ENCODE measurements at regions not wholly inside any gene's neighbourhood (a gene's known extent, or its start where the extent isn't known, plus 50 kb on each side); places are given as distances from the start of the nearest gene placed in this dataset.
"Not testable (repeated sequence)": the region's sequence is repeated elsewhere in the genome, so short reads cannot be mapped to it uniquely, and the experiment has no call there.

DNA sequence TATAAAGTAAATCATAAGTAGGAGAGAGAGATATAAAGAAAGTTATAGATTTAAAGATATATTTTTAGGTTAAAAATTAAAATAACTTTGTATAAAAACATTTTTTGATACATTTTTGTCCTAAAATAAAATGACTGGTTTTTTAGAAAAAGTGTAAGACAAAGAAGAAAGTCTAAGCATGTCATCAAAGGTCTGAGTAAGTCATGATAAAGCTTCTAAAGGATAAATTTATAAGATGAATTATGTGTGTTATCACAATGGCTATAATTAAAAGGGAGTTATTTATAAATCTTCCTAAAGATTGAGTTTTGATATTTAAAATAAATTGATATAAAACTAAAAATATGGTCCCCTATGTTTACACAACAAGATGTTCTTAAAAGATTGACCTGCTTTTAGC is 370.9 kb downstream of the PTPRU start:
- Mint-ChIP-seq H3K9me3 (peaks cover 25% of the 10 kb centered on the region), H3K36me3 (ENCODE audit: low read depth) (peaks cover 10% of the 10 kb centered on the region), H3K4me3 (no peak overlapping the region), H3K27ac (no peak overlapping the region), H3K4me1 (ENCODE audit: low read depth) (no peaks in the 10 kb centered on the region), H3K27me3 (ENCODE audit: insufficient read depth) (no peaks in the 10 kb centered on the region; the same call in 1 of the 2 replicates)
- DNase-seq, result no peak
- no peak for TF ChIP-seq CTCF (IDR thresholded peaks at IDR 0.05)

DNA sequence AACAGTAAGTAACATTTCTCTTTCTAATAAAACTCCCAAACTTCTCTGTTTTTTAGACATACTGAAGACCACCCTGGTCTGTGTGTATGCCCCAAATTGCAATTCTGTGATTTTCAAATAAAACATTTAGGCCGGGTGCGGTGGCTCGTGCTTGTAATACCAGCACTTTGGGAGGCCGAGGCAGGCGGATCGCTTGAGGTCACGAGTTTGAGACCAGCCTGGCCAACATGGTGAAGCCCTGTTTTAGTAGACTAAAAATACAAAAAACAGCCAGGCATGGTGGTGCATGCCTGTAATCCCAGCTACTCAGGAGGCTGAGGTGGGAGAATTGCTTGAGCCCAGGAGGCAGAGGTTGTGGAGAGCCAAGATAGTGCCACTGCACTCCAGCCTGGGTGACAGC is 368.5 kb downstream of the PTPRU start:
- H3K4me3 Mint-ChIP-seq, result not testable (repeated sequence)
- H3K36me3 Mint-ChIP-seq (ENCODE audit: low read depth), result peaks cover 10% of the 10 kb centered on the region
- H3K9me3 Mint-ChIP-seq, result peaks cover 27% of the 10 kb centered on the region

GRCh38 chr1:29603622-29604021 is 367.3 kb downstream of the PTPRU start:
- DNase-seq, result no peak
- no peak overlapping the region for H3K27ac Mint-ChIP-seq
- TF ChIP-seq CTCF (IDR thresholded peaks at IDR 0.05), result no peak
- H3K36me3 Mint-ChIP-seq (ENCODE audit: low read depth), result peaks cover 10% of the 10 kb centered on the region
- peaks cover 1% of the 10 kb centered on the region for H3K27me3 Mint-ChIP-seq (ENCODE audit: insufficient read depth)
- H3K4me3 Mint-ChIP-seq, result no peak overlapping the region
- H3K9me3 Mint-ChIP-seq, result peaks cover 36% of the 10 kb centered on the region
- no peaks in the 10 kb centered on the region for H3K4me1 Mint-ChIP-seq (ENCODE audit: low read depth)

More for the DNA sequence above, 368.5 kb downstream of the PTPRU start:
- H3K4me1 Mint-ChIP-seq (ENCODE audit: low read depth); DNase-seq; H3K27me3 Mint-ChIP-seq (ENCODE audit: insufficient read depth); H3K27ac Mint-ChIP-seq: not testable (repeated sequence)

DNA sequence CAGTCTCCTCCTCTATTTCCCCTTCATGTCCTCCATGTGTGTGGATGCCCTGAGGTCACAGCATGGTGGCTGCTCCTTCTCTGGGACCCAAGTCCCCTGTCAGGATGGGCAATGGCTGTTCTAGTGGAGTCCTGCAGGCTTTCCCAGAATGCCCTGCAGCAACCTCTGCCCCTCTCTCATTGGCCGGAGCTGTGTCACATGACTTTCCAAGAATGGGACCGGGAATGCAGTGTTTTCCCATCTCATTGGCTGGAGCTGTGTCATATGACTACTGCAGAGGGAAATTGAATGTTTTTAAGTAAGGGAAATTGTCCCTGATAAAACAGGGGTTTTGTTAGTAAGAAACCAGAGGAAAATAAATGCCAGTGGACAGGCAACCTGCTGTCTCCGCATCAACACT is 365.9 kb downstream of the PTPRU start:
- no peaks in the 10 kb centered on the region for H3K4me1 Mint-ChIP-seq (ENCODE audit: low read depth)
- H3K4me3 Mint-ChIP-seq, result no peak overlapping the region
- H3K9me3 Mint-ChIP-seq, result peaks cover 28% of the 10 kb centered on the region
- no peak for DNase-seq
- no peak overlapping the region for H3K27ac Mint-ChIP-seq
- no peak for TF ChIP-seq CTCF (IDR thresholded peaks at IDR 0.05)
- 0 out of 2 replicates have a peak, but pooled peaks cover 4% of the 10 kb centered on the region for H3K36me3 Mint-ChIP-seq (ENCODE audit: low read depth)
- H3K27me3 Mint-ChIP-seq (ENCODE audit: insufficient read depth), result peaks cover 1% of the 10 kb centered on the region

DNA sequence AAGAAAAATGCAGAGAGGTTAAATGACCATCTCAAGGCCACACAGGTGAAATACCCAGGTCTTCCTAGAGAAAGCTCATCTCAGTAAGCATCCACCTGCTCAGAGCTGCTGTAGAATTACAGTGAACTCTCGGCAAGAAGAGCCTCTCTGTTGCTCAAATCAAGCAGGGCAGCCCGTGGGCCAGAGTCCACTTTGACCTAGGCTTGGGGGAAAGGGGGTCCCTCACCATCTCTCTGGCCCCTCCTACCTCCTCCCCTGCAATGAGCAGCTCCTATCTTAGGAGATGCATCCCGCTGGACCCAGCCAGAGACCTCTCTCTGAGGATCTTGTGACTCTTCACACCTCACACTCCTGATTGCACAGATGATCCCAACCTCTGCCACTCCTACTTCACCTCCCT is 364.7 kb downstream of the PTPRU start:
- DNase-seq, result no peak
- peaks cover 33% of the 10 kb centered on the region for H3K9me3 Mint-ChIP-seq

DNA sequence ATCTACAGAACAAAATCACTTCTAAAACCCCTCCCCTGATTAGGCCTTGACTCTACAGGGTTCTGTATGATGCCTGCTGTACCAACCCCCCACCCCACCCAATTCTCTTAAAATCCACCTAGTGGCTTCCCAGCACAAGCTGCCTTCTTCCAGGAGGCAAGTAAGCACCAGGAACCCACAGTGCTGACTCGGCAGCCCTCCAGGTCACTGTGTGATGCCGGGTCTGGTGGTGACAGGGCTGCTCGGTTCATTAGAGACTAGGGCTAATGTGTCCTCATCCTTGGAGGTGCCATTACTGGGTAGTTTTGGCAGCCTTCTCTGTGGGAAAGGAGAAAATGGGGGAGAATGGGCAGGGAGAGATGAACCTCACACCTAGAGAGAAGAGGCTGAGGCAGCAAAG is 363.5 kb downstream of the PTPRU start:
- H3K4me1 Mint-ChIP-seq (ENCODE audit: low read depth), result no peaks in the 10 kb centered on the region
- no peak overlapping the region for H3K4me3 Mint-ChIP-seq
- no peak for TF ChIP-seq CTCF (IDR thresholded peaks at IDR 0.05)
- H3K9me3 Mint-ChIP-seq, result peaks cover 29% of the 10 kb centered on the region
- 0 out of 2 replicates have a peak, but pooled peaks cover 4% of the 10 kb centered on the region for H3K36me3 Mint-ChIP-seq (ENCODE audit: low read depth)
- no peak for DNase-seq
- no peak overlapping the region for H3K27ac Mint-ChIP-seq
- H3K27me3 Mint-ChIP-seq (ENCODE audit: insufficient read depth), result peaks cover 3% of the 10 kb centered on the region

More for the DNA sequence above, 364.7 kb downstream of the PTPRU start:
- Mint-ChIP-seq H3K27me3 (ENCODE audit: insufficient read depth) (peaks cover 3% of the 10 kb centered on the region), H3K27ac (no peak overlapping the region), H3K36me3 (ENCODE audit: low read depth) (0 out of 2 replicates have a peak, but pooled peaks cover 4% of the 10 kb centered on the region), H3K4me3 (no peak overlapping the region), H3K4me1 (ENCODE audit: low read depth) (no peaks in the 10 kb centered on the region)
- no peak for TF ChIP-seq CTCF (IDR thresholded peaks at IDR 0.05)

Measured in HFFc6 (cell line).